Astrocyte of the cerebellum (primary cell): ENCODE measurements at regions not wholly inside any gene's neighbourhood (a gene's known extent, or its start where the extent isn't known, plus 50 kb on each side); places are given as distances from the start of the nearest gene placed in this dataset.

Experiments used
- DNase-seq: peaks from one replicate; pipeline ENCODE4 v3.0.0-alpha.2; 2011; ENCODE audit warnings: low read depth
- H3K4me3 ChIP-seq: 2 replicates; pipeline ENCODE4 v1.5.1; 2011; ENCODE audit warnings: mild to moderate bottlenecking, low read depth, low read length, moderate library complexity
- in situ Hi-C: cut with HindIII; loops from 2 replicates; pipeline ENCODE4 v1.10.0; 2017; ENCODE audit warnings: low sequenced_read_pairs
- TF ChIP-seq, protein P1 (sequence below): IDR thresholded peaks from 2 replicates; pipeline ENCODE4 v1.5.1; 2012; ENCODE audit warnings: low read length, low read depth, moderate library complexity, mild to moderate bottlenecking; ENCODE audit errors: missing control alignments

DNA sequence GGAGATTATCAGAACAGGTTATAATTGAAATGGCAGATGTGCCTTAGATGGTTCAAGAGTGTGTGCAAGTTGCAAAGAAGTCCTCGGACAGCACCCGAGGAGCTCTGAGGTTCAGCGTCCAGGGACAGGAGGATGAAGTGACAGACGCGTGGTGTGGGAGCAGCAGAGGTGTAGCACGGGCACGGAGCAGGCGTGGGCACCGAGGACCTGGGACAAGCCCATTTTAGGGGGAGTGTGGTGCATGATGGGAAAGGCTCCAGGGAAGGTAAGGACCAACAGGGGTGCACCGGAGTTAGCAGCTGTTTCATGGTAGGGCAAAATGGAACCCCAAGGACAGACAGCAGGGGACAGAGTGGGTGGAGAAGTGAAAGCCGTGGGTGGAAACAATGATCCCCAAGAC is 56.3 kb upstream of the BACE2 start:
- in situ Hi-C loops, result no loop called here
- H3K4me3 ChIP-seq, result no peak overlapping the region
- TF ChIP-seq, protein P1, sequence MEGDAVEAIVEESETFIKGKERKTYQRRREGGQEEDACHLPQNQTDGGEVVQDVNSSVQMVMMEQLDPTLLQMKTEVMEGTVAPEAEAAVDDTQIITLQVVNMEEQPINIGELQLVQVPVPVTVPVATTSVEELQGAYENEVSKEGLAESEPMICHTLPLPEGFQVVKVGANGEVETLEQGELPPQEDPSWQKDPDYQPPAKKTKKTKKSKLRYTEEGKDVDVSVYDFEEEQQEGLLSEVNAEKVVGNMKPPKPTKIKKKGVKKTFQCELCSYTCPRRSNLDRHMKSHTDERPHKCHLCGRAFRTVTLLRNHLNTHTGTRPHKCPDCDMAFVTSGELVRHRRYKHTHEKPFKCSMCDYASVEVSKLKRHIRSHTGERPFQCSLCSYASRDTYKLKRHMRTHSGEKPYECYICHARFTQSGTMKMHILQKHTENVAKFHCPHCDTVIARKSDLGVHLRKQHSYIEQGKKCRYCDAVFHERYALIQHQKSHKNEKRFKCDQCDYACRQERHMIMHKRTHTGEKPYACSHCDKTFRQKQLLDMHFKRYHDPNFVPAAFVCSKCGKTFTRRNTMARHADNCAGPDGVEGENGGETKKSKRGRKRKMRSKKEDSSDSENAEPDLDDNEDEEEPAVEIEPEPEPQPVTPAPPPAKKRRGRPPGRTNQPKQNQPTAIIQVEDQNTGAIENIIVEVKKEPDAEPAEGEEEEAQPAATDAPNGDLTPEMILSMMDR, result no peak
- no peak for DNase-seq

DNA sequence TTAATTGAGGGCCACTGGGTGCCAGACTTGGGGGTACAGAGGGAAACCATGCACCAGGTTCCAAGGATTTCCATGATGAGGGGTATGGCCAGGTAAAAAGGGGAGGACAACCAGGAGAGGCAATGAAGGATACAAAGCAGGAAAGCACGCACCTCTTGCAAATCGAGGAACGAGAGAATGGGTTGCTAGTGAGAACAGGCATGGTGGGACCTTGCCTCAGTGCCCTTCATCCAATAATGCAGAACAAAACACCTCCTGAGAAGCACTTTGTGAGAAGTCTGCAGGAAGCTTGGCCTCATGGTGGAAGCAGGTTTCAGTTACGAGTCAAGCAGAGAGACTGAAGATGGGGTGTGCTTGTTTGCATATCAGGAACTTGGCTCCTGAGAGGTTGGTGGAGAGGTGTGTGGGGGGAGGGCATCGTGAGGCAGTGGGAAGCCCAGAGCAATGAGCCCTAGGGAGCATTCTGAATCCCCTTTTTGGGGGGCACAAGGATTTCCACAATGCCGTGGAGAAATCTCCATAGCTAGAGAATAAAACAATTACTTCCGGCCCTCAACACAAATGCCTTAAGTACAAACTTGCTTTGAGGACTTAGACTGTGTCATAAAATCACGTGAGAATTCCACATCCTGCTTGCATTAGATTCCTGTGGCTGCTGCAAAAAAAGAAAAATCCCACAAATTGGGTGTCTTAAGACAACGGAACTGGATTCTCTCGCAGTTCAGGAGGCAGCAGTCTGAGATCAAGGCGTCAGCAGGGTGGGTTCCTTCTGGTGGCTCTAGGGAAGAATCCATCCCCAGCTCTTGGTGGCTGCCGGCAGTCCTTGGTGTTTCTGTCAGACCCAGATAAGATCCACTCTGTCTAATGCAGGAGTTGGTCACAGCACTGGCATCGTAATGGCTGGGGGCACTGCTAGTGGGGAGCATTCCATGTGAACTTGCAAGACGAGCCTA is 54.9 kb upstream of the BACE2 start:
- TF ChIP-seq, protein P1, result no peak
- in situ Hi-C loops, result no loop called here
- H3K4me3 ChIP-seq, result no peak overlapping the region
- peak; percentile 94 for DNase-seq

DNA sequence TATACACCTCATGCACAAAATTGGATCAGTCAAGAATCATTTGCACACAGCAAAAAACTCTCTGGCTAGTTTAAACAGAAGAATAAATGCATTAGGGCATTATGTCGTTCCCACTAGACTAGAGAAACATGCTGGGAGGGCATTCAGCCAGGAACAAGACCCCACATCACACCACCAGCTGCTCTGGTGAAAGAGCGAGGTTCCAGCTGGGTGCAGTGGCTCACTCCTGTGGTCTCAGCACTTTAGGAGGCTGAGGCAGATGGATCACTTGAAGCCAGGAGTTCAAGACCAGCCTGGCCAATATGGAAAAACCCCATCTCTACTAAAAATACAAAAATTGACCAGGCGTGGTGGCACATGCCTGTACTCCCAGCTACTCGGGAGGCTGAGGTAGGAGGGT is 52.1 kb upstream of the BACE2 start:
- TF ChIP-seq, protein P1, result no peak
- DNase-seq, result no peak
- no peak overlapping the region for H3K4me3 ChIP-seq
- in situ Hi-C loops, result no loop called here
